HG03439 (cell line): ENCODE measurements at regions not wholly inside any gene's neighbourhood (a gene's known extent, or its start where the extent isn't known, plus 50 kb on each side); places are given as distances from the start of the nearest gene placed in this dataset.
"Not testable (repeated sequence)": the region's sequence is repeated elsewhere in the genome, so short reads cannot be mapped to it uniquely, and the experiment has no call there.

Experiments used
- ATAC-seq: cut with Tn5 transposase; IDR thresholded peaks from one replicate; pipeline ENCODE4 v1.9.1; 2021; ENCODE audit warnings: mild to moderate bottlenecking, moderate library complexity; ENCODE audit not compliant: unreplicated experiment

- ATAC-seq: no peak
Measured at GRCh38 chr19:27972291-27973040, 1240.5 kb downstream of the UQCRFS1 start.

- no peak for ATAC-seq
Measured at GRCh38 chr19:27971869-27972268, 1241.1 kb downstream of the UQCRFS1 start.

GRCh38 chr19:27971071-27971470, 1241.9 kb downstream of the UQCRFS1 start:
- ATAC-seq: no peak

GRCh38 chr19:27966390-27966816, 1246.5 kb downstream of the UQCRFS1 start:
- ATAC-seq: no peak

GRCh38 chr19:27964185-27964584, 1248.8 kb downstream of the UQCRFS1 start:
- ATAC-seq: no peak

GRCh38 chr19:27962264-27962663, 1250.7 kb downstream of the UQCRFS1 start:
- ATAC-seq: no peak

- ATAC-seq: no peak
Measured at GRCh38 chr19:27955485-27956480, 1257.2 kb downstream of the UQCRFS1 start.

GRCh38 chr19:27942607-27943006, 1270.3 kb downstream of the UQCRFS1 start:
- ATAC-seq: not testable (repeated sequence)

- ATAC-seq: no peak
Measured at GRCh38 chr19:27936139-27936538, 1276.8 kb downstream of the UQCRFS1 start.

- no peak for ATAC-seq
Measured at GRCh38 chr19:27935669-27936068, 1277.3 kb downstream of the UQCRFS1 start.

- ATAC-seq: no peak
Measured at GRCh38 chr19:27929399-27929798, 1283.6 kb downstream of the UQCRFS1 start.

- no peak for ATAC-seq
Measured at GRCh38 chr19:27925202-27925601, 1287.7 kb downstream of the UQCRFS1 start.

- no peak for ATAC-seq
Measured at GRCh38 chr19:27922970-27923369, 1290.0 kb downstream of the UQCRFS1 start.

GRCh38 chr19:27920774-27921173, 1292.2 kb downstream of the UQCRFS1 start:
- ATAC-seq: no peak

GRCh38 chr19:27918818-27919217, 1294.1 kb downstream of the UQCRFS1 start:
- no peak for ATAC-seq

- ATAC-seq: no peak
Measured at GRCh38 chr19:27911122-27911898, 1301.6 kb downstream of the UQCRFS1 start.

GRCh38 chr19:27909861-27910260, 1303.1 kb downstream of the UQCRFS1 start:
- no peak for ATAC-seq

- ATAC-seq: no peak
Measured at GRCh38 chr19:27909185-27909840, 1303.6 kb downstream of the UQCRFS1 start.

- ATAC-seq: no peak
Measured at GRCh38 chr19:27906081-27906480, 1306.9 kb downstream of the UQCRFS1 start.

- no peak for ATAC-seq
Measured at GRCh38 chr19:27905074-27905473, 1307.9 kb downstream of the UQCRFS1 start.
